Sigmoid colon (tissue), 6 donors: ENCODE measurements at regions not wholly inside any gene's neighbourhood (a gene's known extent, or its start where the extent isn't known, plus 50 kb on each side); places are given as distances from the start of the nearest gene placed in this dataset.

Experiments used
- DNase-seq: peaks from one replicate; pipeline ENCODE4 v3.0.0-alpha.2; 2019
- H3K27ac ChIP-seq, 4 donors: fragments of 200-600 bp; sonication (generic); one replicate each; pipeline ENCODE4 v1.5.1; 2016 to 2019; ENCODE audit warnings: mild to moderate bottlenecking in 1 of 4
- H3K27me3 ChIP-seq, 3 donors: fragments of 200-600 bp; sonication (generic); one replicate each; pipeline ENCODE4 v1.5.1; 2019; ENCODE audit warnings: mild to moderate bottlenecking in 1 of 3
- H3K36me3 ChIP-seq, 4 donors: fragments of 200-600 bp; sonication (generic); one replicate each; pipeline ENCODE4 v1.5.1; 2016 to 2019
- H3K4me1 ChIP-seq, 4 donors: fragments of 200-600 bp; sonication (generic); one replicate each; pipeline ENCODE4 v1.5.1; 2017 to 2019
- H3K4me3 ChIP-seq, 4 donors: fragments of 200-600 bp; sonication (generic); one replicate each; pipeline ENCODE4 v1.5.1; 2017 to 2019; ENCODE audit warnings: mild to moderate bottlenecking in 2 of 4, moderate library complexity in 1 of 4
- H3K9me3 ChIP-seq, 4 donors: fragments of 200-600 bp in 3 of 4; sonication (generic) in 3 of 4; one replicate each; pipeline versions ENCODE4 v1.5.1 to v1.6.1; 2013 to 2019
- EP300 ChIP-seq, 4 donors: sonication (generic); formaldehyde crosslinking; IDR thresholded peaks; one replicate each; pipeline ENCODE4 v1.6.1; 2017; ENCODE audit warnings: antibody characterized with exemption in 4 of 4
- POLR2A ChIP-seq, 2 donors: fragments of 450-650 bp; IDR thresholded peaks; one replicate each; pipeline ENCODE4 v1.6.1; 2016; ENCODE audit warnings: antibody characterized with exemption in 2 of 2, mild to moderate bottlenecking in 2 of 2, moderate library complexity in 2 of 2
- POLR2AphosphoS5 ChIP-seq, 4 donors: sonication (generic); formaldehyde crosslinking; IDR thresholded peaks; one replicate each; pipeline ENCODE4 v1.6.1; 2017; ENCODE audit warnings: antibody characterized with exemption in 4 of 4
- WGBS, 2 donors: extraction: QIAGEN DNeasy Blood & Tissue Kit; methylation state at CpG; one replicate each; pipeline ENCODE4 v1.1.7; 2013; 5-methylcytosine and 5-hydroxymethylcytosine counted together
- intact Hi-C: fragments of 100-400 bp; cut with DNase I; formaldehyde crosslinking; loops from one replicate; pipeline ENCODE4 v1.15.1; 2023
- TF ChIP-seq, protein P1 (sequence below), 4 experiments: fragments of 450-650 bp in 3 of 4; fragments of 200-600 bp in 1 of 4; IDR thresholded peaks; one replicate each; pipeline ENCODE4 v1.5.1; 2016 to 2019; ENCODE audit warnings: antibody characterized with exemption in 4 of 4, mild to moderate bottlenecking in 3 of 4, moderate library complexity in 2 of 4
- donor health status: healthy with polysubstance abuse.
- donor health status: healthy.

DNA sequence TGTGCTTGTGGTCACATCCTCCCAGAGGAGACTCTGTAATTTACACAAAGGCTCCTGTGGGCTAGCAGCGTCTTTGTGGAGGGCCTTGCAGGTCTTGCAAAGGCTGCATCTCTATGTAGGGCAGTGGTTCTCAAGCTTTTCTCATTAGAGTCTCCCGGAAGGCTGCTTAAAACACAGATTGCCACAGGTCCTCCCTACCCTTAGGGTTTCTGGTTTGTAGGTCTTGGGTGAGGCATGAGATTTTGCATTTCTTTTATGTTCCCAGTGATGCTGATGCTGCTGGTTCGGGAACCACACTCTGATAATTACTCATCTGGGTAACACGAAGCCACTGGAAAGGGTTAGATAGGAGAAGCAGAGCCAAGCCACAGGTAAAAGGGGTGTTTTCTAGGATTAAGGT, 151.3 kb upstream of the ZBED5 start:
- Histone ChIP-seq H3K36me3 (no peaks in the 10 kb centered on the region), H3K4me1 (peaks cover 0 to 14% (median 13%) of the 10 kb centered on the region in 4 donors), H3K27ac (no peak overlapping the region), H3K9me3 (no peaks in the 10 kb centered on the region), H3K27me3 (no peaks in the 10 kb centered on the region), H3K4me3 (no peak overlapping the region)
- WGBS, 2 donors: 62 to 66% methylated on average over 4 of the region's 4 CpGs
- no peak for TF ChIP-seq POLR2AphosphoS5 (IDR thresholded peaks at IDR 0.05)
- TF ChIP-seq POLR2A (IDR thresholded peaks at IDR 0.05): no peak
- TF ChIP-seq EP300 (IDR thresholded peaks at IDR 0.05): no peak
- TF ChIP-seq, protein P1, sequence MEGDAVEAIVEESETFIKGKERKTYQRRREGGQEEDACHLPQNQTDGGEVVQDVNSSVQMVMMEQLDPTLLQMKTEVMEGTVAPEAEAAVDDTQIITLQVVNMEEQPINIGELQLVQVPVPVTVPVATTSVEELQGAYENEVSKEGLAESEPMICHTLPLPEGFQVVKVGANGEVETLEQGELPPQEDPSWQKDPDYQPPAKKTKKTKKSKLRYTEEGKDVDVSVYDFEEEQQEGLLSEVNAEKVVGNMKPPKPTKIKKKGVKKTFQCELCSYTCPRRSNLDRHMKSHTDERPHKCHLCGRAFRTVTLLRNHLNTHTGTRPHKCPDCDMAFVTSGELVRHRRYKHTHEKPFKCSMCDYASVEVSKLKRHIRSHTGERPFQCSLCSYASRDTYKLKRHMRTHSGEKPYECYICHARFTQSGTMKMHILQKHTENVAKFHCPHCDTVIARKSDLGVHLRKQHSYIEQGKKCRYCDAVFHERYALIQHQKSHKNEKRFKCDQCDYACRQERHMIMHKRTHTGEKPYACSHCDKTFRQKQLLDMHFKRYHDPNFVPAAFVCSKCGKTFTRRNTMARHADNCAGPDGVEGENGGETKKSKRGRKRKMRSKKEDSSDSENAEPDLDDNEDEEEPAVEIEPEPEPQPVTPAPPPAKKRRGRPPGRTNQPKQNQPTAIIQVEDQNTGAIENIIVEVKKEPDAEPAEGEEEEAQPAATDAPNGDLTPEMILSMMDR (IDR thresholded peaks at IDR 0.05): no peak
- no peak for DNase-seq
- intact Hi-C loops: loop anchor here (5.0 kb wide), 1 partner anchor 72 kb away; no protein-coding TSS in a partner anchor

DNA sequence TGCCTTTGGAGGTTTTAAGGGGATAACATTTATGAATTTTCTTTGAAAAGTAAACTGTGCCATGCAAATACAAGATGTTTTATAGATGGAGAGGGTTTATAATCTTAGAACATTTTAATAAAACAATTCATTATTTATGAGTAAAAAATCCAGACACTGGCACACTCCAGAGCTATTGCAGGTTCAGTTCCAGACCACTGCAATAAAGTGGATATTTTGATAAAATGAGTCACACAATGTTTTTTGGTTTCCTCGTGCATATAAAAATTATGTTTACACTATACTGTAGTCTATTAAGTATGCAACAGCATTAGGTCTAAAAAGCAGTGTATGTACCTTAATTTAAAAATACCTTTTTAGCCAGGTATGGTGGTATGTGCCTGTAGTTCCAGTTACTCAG, 146.2 kb upstream of the ZBED5 start:
- DNase-seq: no peak
- H3K4me1 ChIP-seq: peaks cover 0 to 48% (median 40%) of the 10 kb centered on the region in 4 donors
- TF ChIP-seq EP300 (IDR thresholded peaks at IDR 0.05): no peak
- TF ChIP-seq POLR2AphosphoS5 (IDR thresholded peaks at IDR 0.05): peak in 1 of 4 donors; percentile 56
- no peak for TF ChIP-seq POLR2A (IDR thresholded peaks at IDR 0.05)
- TF ChIP-seq, protein P1 (IDR thresholded peaks at IDR 0.05): no peak
- 21 to 27% methylated on average over 1 of the region's 1 CpG for WGBS, 2 donors
- no peaks in the 10 kb centered on the region for H3K27me3 ChIP-seq
- peak overlapping the region in 3 of 4 donors; percentile 55 to 66 (median 65) for H3K27ac ChIP-seq
- intact Hi-C loops: no loop called here
- no peaks in the 10 kb centered on the region for H3K9me3 ChIP-seq
- H3K4me3 ChIP-seq: no peak overlapping the region
- no peaks in the 10 kb centered on the region for H3K36me3 ChIP-seq

GRCh38 chr11:11003226-11003625, 145.4 kb upstream of the ZBED5 start:
- Histone ChIP-seq H3K27ac (peak overlapping the region in 3 of 4 donors; percentile 20 to 65 (median 55)), H3K9me3 (no peaks in the 10 kb centered on the region), H3K36me3 (no peaks in the 10 kb centered on the region), H3K4me3 (no peak overlapping the region), H3K27me3 (no peaks in the 10 kb centered on the region), H3K4me1 (peaks cover 0 to 48% (median 40%) of the 10 kb centered on the region in 4 donors)
- no peak for TF ChIP-seq POLR2AphosphoS5 (IDR thresholded peaks at IDR 0.05)
- TF ChIP-seq EP300 (IDR thresholded peaks at IDR 0.05): no peak
- TF ChIP-seq, protein P1 (IDR thresholded peaks at IDR 0.05): no peak
- 55 to 80% methylated on average over 3 of the region's 3 CpGs for WGBS, 2 donors
- DNase-seq: no peak
- intact Hi-C loops: no loop called here

- no peaks in the 10 kb centered on the region for H3K27me3 ChIP-seq
- peaks cover 0 to 48% (median 40%) of the 10 kb centered on the region in 4 donors for H3K4me1 ChIP-seq
- intact Hi-C loops: no loop called here
- no peak overlapping the region for H3K4me3 ChIP-seq
- peak overlapping the region in 3 of 4 donors; percentile 54 to 67 (median 58) for H3K27ac ChIP-seq
- no peaks in the 10 kb centered on the region for H3K36me3 ChIP-seq
- DNase-seq: peak; percentile 78
- H3K9me3 ChIP-seq: no peaks in the 10 kb centered on the region
- no peak for TF ChIP-seq POLR2AphosphoS5 (IDR thresholded peaks at IDR 0.05)
- TF ChIP-seq, protein P1 (IDR thresholded peaks at IDR 0.05): no peak
- TF ChIP-seq POLR2A (IDR thresholded peaks at IDR 0.05): no peak
- TF ChIP-seq EP300 (IDR thresholded peaks at IDR 0.05): no peak
- WGBS, 2 donors: 27 to 70% methylated on average over 7 of the region's 7 CpGs
These were observed 142.9 kb upstream of the ZBED5 start for GRCh38 chr11:11000579-11001283.
